IMR-90 (cell line): ENCODE measurements at regions not wholly inside any gene's neighbourhood (a gene's known extent, or its start where the extent isn't known, plus 50 kb on each side); places are given as distances from the start of the nearest gene placed in this dataset.

ENCODE experiments used
- ATAC-seq: fragments of 200-7000 bp; cut with Tn5 transposase; 2 replicates; pipeline ENCODE4 v1.9.1; 2020; ENCODE audit warnings: low read depth, mild to moderate bottlenecking, moderate library complexity
- BruUV-seq: library from RNA; stranded (reverse); fragments of 400-500 nt; replicated peaks from 2 replicates; lab custom pipeline; 2021; lab: Mats Ljungman, UMichigan
- CTCF ChIA-PET: fragments of 300-600 bp; formaldehyde crosslinking; extraction: SDS; loops from one replicate; lab custom pipeline; 2021; ENCODE audit warnings: antibody characterized with exemption; lab: Yijun Ruan, JAX
- POLR2A ChIA-PET: fragments of 300-600 bp; sonication (Branson Sonifier 250); formaldehyde crosslinking; loops from one replicate; lab custom pipeline; 2022; ENCODE audit warnings: antibody characterized with exemption; ENCODE audit not compliant: unreplicated experiment; lab: Charles Lee
- DNase-seq: peaks from one replicate; pipeline ENCODE4 v3.0.0; 2013
- H2AFZ ChIP-seq: replicated peaks from 2 replicates; pipeline ENCODE3; 2013; ENCODE audit warnings: low read length, mild to moderate bottlenecking; ENCODE audit not compliant: poor library complexity
- H2AK5ac ChIP-seq: 2 replicates; pipeline ENCODE4 v1.6.1; 2013; ENCODE audit warnings: low read depth, low read length, inconsistent platforms
- H2AK9ac ChIP-seq: replicated peaks from 2 replicates; pipeline ENCODE3; 2013; ENCODE audit warnings: mild to moderate bottlenecking, low read depth, low read length, moderate library complexity; ENCODE audit not compliant: poor library complexity
- H2BK120ac ChIP-seq: 2 replicates; pipeline ENCODE4 v1.6.1; 2013; ENCODE audit warnings: low read depth, low read length, inconsistent platforms
- H2BK15ac ChIP-seq: 3 replicates; pipeline ENCODE4 v1.6.1; 2013; ENCODE audit warnings: low read depth, low read length, inconsistent platforms
- H2BK20ac ChIP-seq: 2 replicates; pipeline ENCODE4 v1.6.1; 2013; ENCODE audit warnings: low read depth, mild to moderate bottlenecking, inconsistent platforms, low read length, moderate library complexity
- H2BK5ac ChIP-seq: 2 replicates; pipeline ENCODE4 v1.6.1; 2013; ENCODE audit warnings: mild to moderate bottlenecking, low read depth, low read length, inconsistent platforms; ENCODE audit not compliant: poor library complexity, severe bottlenecking
- H3K14ac ChIP-seq: replicated peaks from 2 replicates; pipeline ENCODE4 v1.6.1; 2013; ENCODE audit warnings: low read depth, low read length, inconsistent platforms
- H3K18ac ChIP-seq: 2 replicates; pipeline ENCODE4 v1.6.1; 2013; ENCODE audit warnings: low read depth, low read length, control low read depth
- H3K23ac ChIP-seq: 2 replicates; pipeline ENCODE4 v1.6.1; 2013; ENCODE audit warnings: low read depth, low read length, inconsistent platforms
- H3K27ac ChIP-seq: 2 replicates; pipeline ENCODE4 v1.5.1; 2013; ENCODE audit warnings: mild to moderate bottlenecking, control low read depth, low read length; ENCODE audit not compliant: insufficient read depth
- H3K27me3 ChIP-seq: 2 replicates; pipeline ENCODE4 v1.6.1; 2013; ENCODE audit warnings: low read length; ENCODE audit not compliant: control insufficient read depth, insufficient read depth
- H3K36me3 ChIP-seq: 2 replicates; pipeline ENCODE4 v1.6.1; 2013; ENCODE audit warnings: low read length, mixed read lengths; ENCODE audit not compliant: control insufficient read depth, insufficient read depth
- H3K4ac ChIP-seq: 2 replicates; pipeline ENCODE4 v1.6.1; 2013; ENCODE audit warnings: low read depth, low read length, inconsistent platforms
- H3K4me1 ChIP-seq: 2 replicates; pipeline ENCODE4 v1.6.1; 2013; ENCODE audit warnings: low read length, mixed read lengths; ENCODE audit not compliant: control insufficient read depth, insufficient read depth
- H3K4me2 ChIP-seq: 2 replicates; pipeline ENCODE4 v1.6.1; 2013; ENCODE audit warnings: low read depth, mild to moderate bottlenecking, control low read depth, low read length, moderate library complexity
- H3K4me3 ChIP-seq: 2 replicates; pipeline ENCODE4 v1.5.1; 2013; ENCODE audit warnings: low read depth, mild to moderate bottlenecking, control low read depth, low read length, moderate library complexity; ENCODE audit not compliant: insufficient read depth
- H3K56ac ChIP-seq: 2 replicates; pipeline ENCODE4 v1.6.1; 2013; ENCODE audit warnings: low read length, inconsistent platforms; ENCODE audit not compliant: insufficient read depth; ENCODE audit errors: extremely low read depth
- H3K79me1 ChIP-seq, 2 experiments: 2 replicates each; pipeline ENCODE4 v1.6.1; 2013; ENCODE audit warnings: low read length in 2 of 2, inconsistent platforms in 1 of 2, low read depth in 1 of 2
- H3K9ac ChIP-seq: 2 replicates; pipeline ENCODE4 v1.6.1; 2013; ENCODE audit warnings: low read depth, low read length, control low read depth
- H3K9me1 ChIP-seq: 2 replicates; pipeline ENCODE4 v1.6.1; 2013; ENCODE audit warnings: low read length, inconsistent platforms; ENCODE audit not compliant: insufficient read depth
- H3K9me3 ChIP-seq: 2 replicates; pipeline ENCODE4 v1.6.1; 2013; ENCODE audit warnings: low read length; ENCODE audit not compliant: control insufficient read depth, insufficient read depth
- H4K20me1 ChIP-seq: 2 replicates; pipeline ENCODE4 v1.6.1; 2013; ENCODE audit warnings: low read length, inconsistent platforms; ENCODE audit not compliant: insufficient read depth
- H4K5ac ChIP-seq: 2 replicates; pipeline ENCODE4 v1.6.1; 2013; ENCODE audit warnings: mild to moderate bottlenecking, low read depth, low read length, control low read depth
- H4K8ac ChIP-seq, 2 experiments: 2 replicates each; pipeline ENCODE4 v1.6.1; 2013; ENCODE audit warnings: low read depth in 2 of 2, low read length in 2 of 2, control low read depth in 1 of 2, inconsistent platforms in 1 of 2
- H4K91ac ChIP-seq: 2 replicates; pipeline ENCODE4 v1.6.1; 2013; ENCODE audit warnings: low read depth, low read length, inconsistent platforms; ENCODE audit not compliant: insufficient read depth
- BHLHE40 ChIP-seq: fragments of 150-350 bp; IDR thresholded peaks from 2 replicates; pipeline ENCODE4 v1.6.1; 2016; ENCODE audit warnings: mild to moderate bottlenecking, low read depth, low read length
- CEBPB ChIP-seq: IDR thresholded peaks from 2 replicates; pipeline ENCODE4 v1.6.1; 2012; ENCODE audit warnings: low read depth, low read length, improper control_type of control experiment
- CHD1 ChIP-seq: IDR thresholded peaks from 2 replicates; pipeline ENCODE4 v1.6.1; 2012; ENCODE audit warnings: low read depth, low read length, improper control_type of control experiment
- CTCF ChIP-seq: conservative IDR thresholded peaks from 2 replicates; pipeline ENCODE4 v1.5.1; 2012; ENCODE audit warnings: mild to moderate bottlenecking, low read depth, low read length, improper control_type of control experiment
- ELK1 ChIP-seq: fragments of 150-350 bp; IDR thresholded peaks from 2 replicates; pipeline ENCODE4 v1.6.1; 2016; ENCODE audit warnings: low read depth, mild to moderate bottlenecking, low read length, moderate library complexity, borderline replicate concordance
- FOS ChIP-seq: fragments of 150-350 bp; IDR thresholded peaks from 2 replicates; pipeline ENCODE4 v1.6.1; 2016; ENCODE audit warnings: low read depth, low read length
- MAFK ChIP-seq: IDR thresholded peaks from 2 replicates; pipeline ENCODE4 v1.6.1; 2012; ENCODE audit warnings: low read depth, low read length, improper control_type of control experiment
- MAZ ChIP-seq: IDR thresholded peaks from 2 replicates; pipeline ENCODE4 v1.6.1; 2012; ENCODE audit warnings: low read depth, mild to moderate bottlenecking, low read length, improper control_type of control experiment, moderate library complexity, borderline replicate concordance
- MXI1 ChIP-seq: IDR thresholded peaks from 2 replicates; pipeline ENCODE4 v1.6.1; 2012; ENCODE audit warnings: low read depth, mild to moderate bottlenecking, low read length, moderate library complexity, borderline replicate concordance
- NFE2L2 ChIP-seq: fragments of 150-350 bp; IDR thresholded peaks from 2 replicates; pipeline ENCODE4 v1.6.1; 2016; ENCODE audit warnings: low read depth, mild to moderate bottlenecking, low read length
- POLR2A ChIP-seq: IDR thresholded peaks from 2 replicates; pipeline ENCODE4 v1.6.1; 2012; ENCODE audit warnings: mild to moderate bottlenecking, low read depth, low read length
- RAD21 ChIP-seq: IDR thresholded peaks from 2 replicates; pipeline ENCODE4 v1.6.1; 2012; ENCODE audit warnings: low read length, improper control_type of control experiment
- RCOR1 ChIP-seq: IDR thresholded peaks from 2 replicates; pipeline ENCODE4 v1.6.1; 2012; ENCODE audit warnings: mild to moderate bottlenecking, low read length, improper control_type of control experiment; ENCODE audit not compliant: insufficient replicate concordance
- RFX5 ChIP-seq: IDR thresholded peaks from 2 replicates; pipeline ENCODE4 v1.8.0; 2012; ENCODE audit warnings: low read depth, mild to moderate bottlenecking, low read length, moderate library complexity
- SMC3 ChIP-seq: fragments of 150-350 bp; IDR thresholded peaks from 2 replicates; pipeline ENCODE4 v1.6.1; 2016; ENCODE audit warnings: low read depth, mild to moderate bottlenecking, antibody characterized with exemption, low read length, moderate library complexity
- USF2 ChIP-seq: fragments of 150-350 bp; IDR thresholded peaks from 2 replicates; pipeline ENCODE4 v1.6.1; 2017; ENCODE audit warnings: mild to moderate bottlenecking, antibody characterized with exemption, low read length, low read depth
- WGBS, 2 experiments: methylation state at CpG; one replicate each; pipeline versions ENCODE4 v1.1.5 to v1.1.7; 2013; ENCODE audit warnings: missing lambda C conversion rate in 2 of 2; ENCODE audit not compliant: insufficient read length in 1 of 2; ENCODE audit errors: extremely low coverage in 2 of 2; 5-methylcytosine and 5-hydroxymethylcytosine counted together
- dilution Hi-C: fragments of 300-500 bp; cut with HindIII; formaldehyde crosslinking; loops from one replicate; pipeline ENCODE4 v1.14.3; 2018; ENCODE audit warnings: low sequenced_read_pairs; ENCODE audit not compliant: unreplicated experiment
- in situ Hi-C: fragments of 300-500 bp; cut with MboI; formaldehyde crosslinking; loops from 3 replicates; pipeline ENCODE4 v1.14.3; 2019; ENCODE audit warnings: low sequenced_read_pairs, inconsistent platforms, mixed read lengths
- intact Hi-C: fragments of 100-400 bp; cut with micrococcal nuclease; formaldehyde crosslinking; loops from 2 replicates; pipeline ENCODE4 v1.10.0; 2022

- Histone ChIP-seq H4K8ac (no peak overlapping the region), H2BK20ac (no peak overlapping the region), H2BK5ac (no peak overlapping the region), H2AK9ac (no peak overlapping the region), H3K4me1 (no peaks in the 10 kb centered on the region), H2BK15ac (no peak overlapping the region), H2AK5ac (no peak overlapping the region), H3K4me3 (no peak overlapping the region), H4K91ac (no peak overlapping the region), H3K27me3 (peaks cover 10% of the 10 kb centered on the region), H3K56ac (no peak overlapping the region), H3K79me1 (no peaks in the 10 kb centered on the region), H3K27ac (no peak overlapping the region), H3K4ac (no peak overlapping the region), H2BK120ac (no peak overlapping the region), H3K9ac (no peak overlapping the region), H3K9me3 (no peaks in the 10 kb centered on the region), H3K9me1 (no peaks in the 10 kb centered on the region), H4K20me1 (no peaks in the 10 kb centered on the region), H3K14ac (no peak overlapping the region), H3K4me2 (no peak overlapping the region), H2AFZ (no peak overlapping the region), H3K18ac (no peak overlapping the region), H4K5ac (no peak overlapping the region), H3K23ac (no peak overlapping the region), H3K36me3 (no peaks in the 10 kb centered on the region)
- no peak for TF ChIP-seq MAZ
- TF ChIP-seq CEBPB: no peak
- TF ChIP-seq MAFK: no peak
- TF ChIP-seq RAD21: no peak
- no peak for TF ChIP-seq POLR2A
- TF ChIP-seq MXI1: no peak
- TF ChIP-seq RCOR1: no peak
- no peak for TF ChIP-seq NFE2L2
- no peak for TF ChIP-seq CTCF
- no peak for TF ChIP-seq USF2
- no peak for TF ChIP-seq SMC3
- TF ChIP-seq ELK1: no peak
- no peak for TF ChIP-seq BHLHE40
- no peak for TF ChIP-seq CHD1
- TF ChIP-seq FOS: no peak
- TF ChIP-seq RFX5: no peak
- WGBS, 2 experiments: no CpG with 5 or more reads among the region's 2 CpGs
- in situ Hi-C loops (no loop called here), dilution Hi-C loops (no loop called here), intact Hi-C loops (no loop called here)
- ChIA-PET CTCF (no interaction called here), POLR2A (no interaction called here)
- no TSS peak for BruUV-seq
- DNase-seq (no peak), ATAC-seq (no peak)
Observed at GRCh38 chr2:175824243-175824642, 177.8 kb downstream of the LNPK start.
